Neuronal stem cell (in vitro differentiated cells): ENCODE measurements at regions not wholly inside any gene's neighbourhood (a gene's known extent, or its start where the extent isn't known, plus 50 kb on each side); places are given as distances from the start of the nearest gene placed in this dataset.
"Not testable (repeated sequence)": the region's sequence is repeated elsewhere in the genome, so short reads cannot be mapped to it uniquely, and the experiment has no call there.

Experiments
- DNase-seq: peaks from one replicate; pipeline ENCODE4 v3.0.0-alpha.2; 2013; ENCODE audit warnings: low spot score
- H2AFZ ChIP-seq: one replicate; pipeline ENCODE4 v1.6.1; 2013; ENCODE audit warnings: mild to moderate bottlenecking, low read length, inconsistent platforms
- H2AK5ac ChIP-seq: 2 replicates; pipeline ENCODE4 v1.6.1; 2013; ENCODE audit warnings: low read depth, mild to moderate bottlenecking, inconsistent platforms, low read length, moderate library complexity, mixed read lengths
- H2BK120ac ChIP-seq: 2 replicates; pipeline ENCODE4 v1.6.1; 2013; ENCODE audit warnings: low read depth, mild to moderate bottlenecking, inconsistent platforms, low read length, moderate library complexity, mixed read lengths
- H2BK12ac ChIP-seq: one replicate; pipeline ENCODE4 v1.6.1; 2013; ENCODE audit warnings: low read length, inconsistent platforms
- H2BK15ac ChIP-seq: 2 replicates; pipeline ENCODE4 v1.6.1; 2013; ENCODE audit warnings: mild to moderate bottlenecking, low read length, inconsistent platforms, mixed read lengths
- H2BK5ac ChIP-seq: one replicate; pipeline ENCODE4 v1.6.1; 2013; ENCODE audit warnings: inconsistent platforms, mild to moderate bottlenecking, low read length, moderate library complexity
- H3K14ac ChIP-seq: one replicate; pipeline ENCODE4 v1.6.1; 2013; ENCODE audit warnings: low read length, inconsistent platforms
- H3K18ac ChIP-seq: 2 replicates; pipeline ENCODE4 v1.6.1; 2013; ENCODE audit warnings: low read length, inconsistent platforms
- H3K23ac ChIP-seq: 2 replicates; pipeline ENCODE4 v1.6.1; 2013; ENCODE audit warnings: low read depth, mild to moderate bottlenecking, mixed read lengths, low read length, inconsistent platforms; ENCODE audit not compliant: poor library complexity
- H3K27ac ChIP-seq: replicated peaks from 3 replicates; pipeline ENCODE4 v1.5.1; 2013; ENCODE audit warnings: low read length, inconsistent platforms
- H3K27me3 ChIP-seq, 3 experiments: 2 replicates each; pipeline ENCODE4 v1.6.1; 2013; ENCODE audit warnings: low read length in 3 of 3, mild to moderate bottlenecking in 2 of 3, inconsistent platforms in 1 of 3, low read depth in 1 of 3, mixed read lengths in 1 of 3, moderate library complexity in 1 of 3; ENCODE audit not compliant: control insufficient read depth in 3 of 3, insufficient read depth in 3 of 3
- H3K36me3 ChIP-seq, 2 donors: replicated peaks in 1 of 2; 2 replicates each; pipeline ENCODE4 v1.6.1; 2013; ENCODE audit warnings: low read length in 2 of 2; ENCODE audit not compliant: control insufficient read depth in 2 of 2, insufficient read depth in 2 of 2
- H3K4ac ChIP-seq: 2 replicates; pipeline ENCODE4 v1.6.1; 2013; ENCODE audit warnings: inconsistent platforms, mild to moderate bottlenecking, low read length, moderate library complexity
- H3K4me1 ChIP-seq, 2 donors: 1 replicate in 1 of 2; 2 replicates in 1 of 2; pipeline ENCODE4 v1.6.1; 2013; ENCODE audit warnings: low read length in 2 of 2, low read depth in 1 of 2; ENCODE audit not compliant: control insufficient read depth in 2 of 2, insufficient read depth in 1 of 2
- H3K4me2 ChIP-seq: one replicate; pipeline ENCODE4 v1.6.1; 2013; ENCODE audit warnings: mild to moderate bottlenecking, low read length, inconsistent platforms; ENCODE audit not compliant: insufficient read depth, poor library complexity, severe bottlenecking
- H3K4me3 ChIP-seq, 2 donors: 2 replicates each; pipeline ENCODE4 v1.5.1; 2013; ENCODE audit warnings: low read length in 2 of 2, mild to moderate bottlenecking in 2 of 2, inconsistent platforms in 1 of 2, moderate library complexity in 1 of 2
- H3K79me1 ChIP-seq: one replicate; pipeline ENCODE4 v1.6.1; 2013; ENCODE audit warnings: low read depth, mild to moderate bottlenecking, inconsistent platforms, low read length, moderate library complexity
- H3K9ac ChIP-seq: one replicate; pipeline ENCODE4 v1.6.1; 2013; ENCODE audit warnings: mild to moderate bottlenecking, low read depth, low read length, inconsistent platforms; ENCODE audit not compliant: poor library complexity
- H3K9me3 ChIP-seq, 2 donors: replicated peaks in 1 of 2; 2 replicates each; pipeline versions ENCODE3 to v1.6.1; 2013; ENCODE audit warnings: low read length in 2 of 2, mild to moderate bottlenecking in 2 of 2, inconsistent platforms in 1 of 2, low read depth in 1 of 2, mixed read lengths in 1 of 2, moderate library complexity in 1 of 2; ENCODE audit not compliant: control insufficient read depth in 2 of 2, insufficient read depth in 1 of 2
- H4K8ac ChIP-seq: one replicate; pipeline ENCODE4 v1.6.1; 2013; ENCODE audit warnings: low read depth, mild to moderate bottlenecking, inconsistent platforms, low read length, moderate library complexity
- H4K91ac ChIP-seq: one replicate; pipeline ENCODE4 v1.6.1; 2013; ENCODE audit warnings: low read length, low read depth, mild to moderate bottlenecking, inconsistent platforms; ENCODE audit not compliant: poor library complexity
- WGBS, 2 donors: extraction: QIAGEN DNeasy Blood & Tissue Kit; methylation state at CpG; one replicate each; pipeline ENCODE4 v1.1.7; 2013; ENCODE audit warnings: missing lambda C conversion rate in 2 of 2, mixed read lengths in 1 of 2; ENCODE audit not compliant: insufficient read length in 2 of 2, insufficient replicate concordance in 1 of 2; ENCODE audit errors: extremely low coverage in 2 of 2; 5-methylcytosine and 5-hydroxymethylcytosine counted together

DNA sequence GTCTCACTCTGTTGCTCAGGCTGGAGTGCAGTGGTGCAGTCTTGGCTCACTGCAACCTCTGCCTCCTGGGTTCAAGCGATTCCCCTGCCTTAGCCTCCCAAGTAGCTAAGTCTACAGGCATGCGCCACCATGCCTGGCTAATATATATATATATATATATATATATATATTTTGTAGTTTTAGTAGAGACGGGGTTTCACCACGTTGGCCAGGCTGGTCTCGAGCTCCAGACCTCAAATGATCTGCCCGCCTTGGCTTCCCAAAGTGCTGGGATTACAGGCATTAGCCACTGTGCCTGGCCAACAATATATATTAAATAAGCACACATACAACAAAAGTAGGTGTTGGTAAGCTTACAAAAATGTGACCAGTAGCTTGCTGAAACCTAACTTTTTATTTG, 1364.3 kb downstream of the CDH12 start:
- WGBS, 2 donors = no CpG with 5 or more reads among the region's 6 CpGs
- not testable (repeated sequence) for H4K91ac ChIP-seq, H3K36me3 ChIP-seq, H3K4ac ChIP-seq, H2AK5ac ChIP-seq, H3K9ac ChIP-seq, H3K27me3 ChIP-seq, H3K23ac ChIP-seq, H3K9me3 ChIP-seq, H2AFZ ChIP-seq, H3K79me1 ChIP-seq, DNase-seq, H2BK12ac ChIP-seq, H3K18ac ChIP-seq, H3K4me2 ChIP-seq, H4K8ac ChIP-seq, H3K4me3 ChIP-seq, H3K27ac ChIP-seq, H2BK5ac ChIP-seq, H2BK120ac ChIP-seq, H3K4me1 ChIP-seq, H3K14ac ChIP-seq, H2BK15ac ChIP-seq

DNA sequence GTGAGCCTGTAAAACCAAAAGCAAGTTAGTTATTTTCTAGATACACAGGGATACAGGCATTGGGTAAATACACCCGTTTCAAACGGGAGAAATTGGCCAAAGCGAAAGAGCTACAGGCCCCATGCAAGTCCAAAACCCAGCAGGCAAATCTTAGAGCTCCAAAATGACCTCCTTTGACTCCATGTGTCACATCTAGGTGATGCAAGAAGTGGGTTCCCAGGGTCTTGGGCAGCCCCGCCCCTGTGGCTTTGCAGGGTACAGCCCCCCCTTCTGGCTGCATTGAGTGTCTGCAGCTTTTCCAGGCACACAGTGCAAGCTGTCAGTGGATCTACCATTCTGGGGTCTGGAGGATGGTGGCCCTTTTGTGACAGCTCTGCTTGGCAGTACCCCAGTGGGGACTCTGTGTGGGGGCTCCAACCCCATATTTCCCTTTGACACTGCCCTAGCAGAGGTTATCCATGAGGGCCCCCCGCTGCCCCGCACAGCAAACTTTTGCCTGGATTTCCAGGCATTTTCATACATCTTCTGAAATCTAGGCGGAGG, 1367.6 kb downstream of the CDH12 start:
- not testable (repeated sequence) for DNase-seq, H3K9me3 ChIP-seq, H2AK5ac ChIP-seq

DNA sequence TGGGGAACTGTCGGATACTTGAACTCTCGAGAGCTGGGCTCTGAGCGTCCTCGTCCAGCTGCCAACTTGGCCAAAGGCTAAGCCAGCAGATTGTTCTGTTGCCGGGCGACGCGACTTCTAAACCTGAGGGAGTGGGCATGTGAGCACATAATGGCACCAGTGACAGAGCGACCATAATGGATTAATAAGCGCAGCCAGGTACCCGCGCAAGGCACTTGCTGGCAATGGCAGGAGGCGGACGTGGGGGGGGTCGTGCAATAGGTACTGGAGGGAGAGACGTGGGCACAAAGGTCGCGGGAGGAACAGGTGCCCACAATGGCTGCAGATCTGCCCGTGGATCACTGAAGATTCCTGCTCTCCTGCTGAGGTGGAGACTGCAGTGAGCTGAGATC, 1368.7 kb downstream of the CDH12 start:
- not testable (repeated sequence) for H2AK5ac ChIP-seq, H2BK12ac ChIP-seq, DNase-seq, H3K18ac ChIP-seq, H3K79me1 ChIP-seq, H3K4me3 ChIP-seq, H2BK15ac ChIP-seq, H3K4ac ChIP-seq, H3K36me3 ChIP-seq, H3K9me3 ChIP-seq, H2BK120ac ChIP-seq, H3K9ac ChIP-seq, H3K27ac ChIP-seq, H3K23ac ChIP-seq, H3K27me3 ChIP-seq, H3K4me2 ChIP-seq, H2BK5ac ChIP-seq, H4K8ac ChIP-seq, H3K14ac ChIP-seq, H2AFZ ChIP-seq, H4K91ac ChIP-seq, H3K4me1 ChIP-seq
- no CpG with 5 or more reads among the region's 19 CpGs for WGBS, 2 donors

More for the DNA sequence above, 1367.6 kb downstream of the CDH12 start:
- not testable (repeated sequence) for H3K27ac ChIP-seq, H3K23ac ChIP-seq, H3K14ac ChIP-seq, H3K4ac ChIP-seq, H2BK5ac ChIP-seq, H2BK12ac ChIP-seq, H4K8ac ChIP-seq, H3K79me1 ChIP-seq, H3K4me1 ChIP-seq, H3K9ac ChIP-seq, H3K18ac ChIP-seq, H3K4me3 ChIP-seq, H4K91ac ChIP-seq, H2BK15ac ChIP-seq, H2AFZ ChIP-seq, H2BK120ac ChIP-seq, H3K4me2 ChIP-seq, H3K27me3 ChIP-seq, H3K36me3 ChIP-seq
- WGBS, 2 donors = no CpG with 5 or more reads among the region's 7 CpGs

DNA sequence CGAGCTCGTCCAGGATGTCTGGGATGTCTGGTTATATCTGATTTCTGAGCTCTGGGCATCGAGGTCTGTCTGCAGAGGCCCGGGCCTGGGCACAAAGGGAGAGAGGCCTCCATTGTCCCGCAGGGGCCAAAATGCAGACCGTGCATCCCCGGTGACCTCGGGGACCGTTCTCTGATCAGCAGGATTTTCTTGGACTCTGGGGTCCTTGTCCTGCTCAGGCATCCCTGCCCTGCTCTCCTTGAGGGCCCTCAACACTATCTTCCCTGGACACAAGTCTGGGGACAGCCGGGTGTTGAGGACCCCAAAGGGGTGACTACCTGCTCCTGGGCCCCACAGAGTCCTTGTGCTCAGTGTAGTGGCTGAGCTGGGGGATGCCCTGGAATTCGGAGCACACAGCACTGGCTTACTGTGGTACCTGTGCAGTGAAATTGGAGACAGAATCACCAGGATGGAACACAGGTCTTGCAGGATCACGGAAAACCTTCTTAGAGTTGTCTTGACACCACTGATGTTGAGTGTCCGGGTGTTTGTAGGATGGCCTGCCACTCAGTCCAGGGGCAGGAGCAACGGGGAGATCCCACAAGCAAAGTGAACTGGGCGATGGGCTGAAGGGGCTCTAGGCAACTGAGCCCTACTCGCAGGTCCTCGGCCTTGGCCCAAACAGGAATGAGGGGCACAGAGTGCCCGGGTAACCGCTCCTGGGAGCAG, 1369.2 kb downstream of the CDH12 start:
- not testable (repeated sequence) for H3K23ac ChIP-seq, H2BK12ac ChIP-seq, H4K8ac ChIP-seq, H3K4me2 ChIP-seq, H2AK5ac ChIP-seq, H3K4ac ChIP-seq, H2AFZ ChIP-seq, H2BK15ac ChIP-seq, H3K9ac ChIP-seq, H3K14ac ChIP-seq, H3K27ac ChIP-seq, H3K4me3 ChIP-seq, H2BK5ac ChIP-seq, H4K91ac ChIP-seq, H3K79me1 ChIP-seq, H3K4me1 ChIP-seq, H3K36me3 ChIP-seq, DNase-seq, H3K18ac ChIP-seq, H3K27me3 ChIP-seq, H2BK120ac ChIP-seq, H3K9me3 ChIP-seq
- WGBS, 2 donors = no CpG with 5 or more reads among the region's 19 CpGs
